GM12864 (cell line): ENCODE measurements at regions not wholly inside any gene's neighbourhood (a gene's known extent, or its start where the extent isn't known, plus 50 kb on each side); places are given as distances from the start of the nearest gene placed in this dataset.

Experiments used
- DNase-seq: peaks from one replicate; pipeline ENCODE4 v3.0.0-alpha.2; 2011; ENCODE audit warnings: low read depth
- H3K4me3 ChIP-seq: 2 replicates; pipeline ENCODE4 v1.5.1; 2011; ENCODE audit warnings: mild to moderate bottlenecking, low read depth, low read length, control low read depth
- CTCF ChIP-seq: IDR thresholded peaks from 2 replicates; pipeline ENCODE4 v1.5.1; 2011; ENCODE audit warnings: low read depth, mild to moderate bottlenecking, moderate library complexity, low read length, control low read depth, inconsistent platforms; ENCODE audit errors: missing control alignments

GRCh38 chr9:105079457-105079856 is 151.5 kb upstream of the ABCA1 start:
- TF ChIP-seq CTCF, result no peak
- no peak for DNase-seq
- H3K4me3 ChIP-seq, result no peak overlapping the region

- H3K4me3 ChIP-seq, result no peak overlapping the region
- no peak for DNase-seq
- no peak for TF ChIP-seq CTCF
Observed at GRCh38 chr9:105082843-105083242, 154.9 kb upstream of the ABCA1 start.

GRCh38 chr9:105083256-105083655 is 155.3 kb upstream of the ABCA1 start:
- H3K4me3 ChIP-seq, result no peak overlapping the region
- no peak for DNase-seq
- no peak for TF ChIP-seq CTCF

GRCh38 chr9:105087910-105088898 is 156.2 kb upstream of the SLC44A1 start:
- no peak overlapping the region for H3K4me3 ChIP-seq
- no peak for TF ChIP-seq CTCF
- DNase-seq, result no peak

GRCh38 chr9:105089874-105090273 is 154.6 kb upstream of the SLC44A1 start:
- DNase-seq, result no peak
- no peak for TF ChIP-seq CTCF
- H3K4me3 ChIP-seq, result no peak overlapping the region

- H3K4me3 ChIP-seq, result no peak overlapping the region
- TF ChIP-seq CTCF, result no peak
- DNase-seq, result no peak
Observed at GRCh38 chr9:105091004-105091640, 153.3 kb upstream of the SLC44A1 start.
